ENCODE measurements at regions not wholly inside any gene's neighbourhood (a gene's known extent, or its start where the extent isn't known, plus 50 kb on each side); places are given as distances from the start of the nearest gene placed in this dataset.
"Not testable (repeated sequence)": the region's sequence is repeated elsewhere in the genome, so short reads cannot be mapped to it uniquely, and the experiment has no call there.

GRCh38 chr1:96562094-96562493 lies 159.5 kb upstream of the PTBP2 start (continued):
- no peak for TF ChIP-seq HNF4G (IDR thresholded peaks at IDR 0.05)
- TF ChIP-seq TAF1 (conservative IDR thresholded peaks at IDR 0.05) = no peak

GRCh38 chr1:96564401-96564800 lies 157.2 kb upstream of the PTBP2 start:
- not testable (repeated sequence) for H3K4me3 ChIP-seq (ENCODE audit: low read depth in 1 of 3, low read length in 3 of 3); H3K36me3 ChIP-seq (ENCODE audit: control insufficient read depth in 4 of 4, insufficient read depth in 3 of 4, low read depth in 1 of 4, low read length in 3 of 4); H3K27ac ChIP-seq (ENCODE audit: low read depth in 1 of 2, low read length in 2 of 2); H3K9me3 ChIP-seq (ENCODE audit: control insufficient read depth in 4 of 4, low read length in 3 of 4); DNase-seq (ENCODE audit: low spot score); H3K4me1 ChIP-seq (ENCODE audit: control insufficient read depth in 4 of 4, insufficient read depth in 4 of 4, low read length in 3 of 4); H3K27me3 ChIP-seq (ENCODE audit: control insufficient read depth in 4 of 4, insufficient read depth in 4 of 4, low read length in 3 of 4); H3K9ac ChIP-seq (ENCODE audit: low read depth in 1 of 2, low read length in 2 of 2)
- 86% methylated on average over 3 of the region's 3 CpGs for WGBS

- Histone ChIP-seq H3K9ac (ENCODE audit: low read depth in 1 of 2, low read length in 2 of 2) (no peak overlapping the region), H3K27ac (ENCODE audit: low read depth in 1 of 2, low read length in 2 of 2) (no peak overlapping the region), H3K4me3 (ENCODE audit: low read depth in 1 of 3, low read length in 3 of 3) (no peak overlapping the region), H3K4me1 (ENCODE audit: control insufficient read depth in 4 of 4, insufficient read depth in 4 of 4, low read length in 3 of 4) (no peaks in the 10 kb centered on the region), H3K36me3 (ENCODE audit: control insufficient read depth in 4 of 4, insufficient read depth in 3 of 4, low read depth in 1 of 4, low read length in 3 of 4) (no peaks in the 10 kb centered on the region), H3K27me3 (ENCODE audit: control insufficient read depth in 4 of 4, insufficient read depth in 4 of 4, low read length in 3 of 4) (no peaks in the 10 kb centered on the region), H3K9me3 (ENCODE audit: control insufficient read depth in 4 of 4, low read length in 3 of 4) (no peaks in the 10 kb centered on the region)
- no peak for DNase-seq (ENCODE audit: low spot score)
- WGBS = 87% methylated on average over 1 of the region's 1 CpG
- TF ChIP-seq MAX (IDR thresholded peaks at IDR 0.05) (no peak), ZBTB33 (IDR thresholded peaks at IDR 0.05) (no peak), EGR1 (IDR thresholded peaks at IDR 0.05; ENCODE audit: low read depth in 2 of 2) (no peak), REST (IDR thresholded peaks at IDR 0.05) (no peak), RXRA (IDR thresholded peaks at IDR 0.05) (no peak), CTCF (IDR thresholded peaks at IDR 0.05; ENCODE audit: low read depth, low read length, missing input control) (no peak), ATF3 (IDR thresholded peaks at IDR 0.05) (no peak)
Measured at GRCh38 chr1:96565546-96565945, 156.0 kb upstream of the PTBP2 start.

Measured in liver (tissue), 8 donors.